SK-N-SH (cell line): ENCODE measurements at regions not wholly inside any gene's neighbourhood (a gene's known extent, or its start where the extent isn't known, plus 50 kb on each side); places are given as distances from the start of the nearest gene placed in this dataset.

Experiments
- CTCF ChIP-seq: fragments of 200-600 bp; sonication (generic); IDR thresholded peaks from 2 replicates; pipeline ENCODE4 v1.6.1; 2017; ENCODE audit warnings: antibody characterized with exemption, mild to moderate bottlenecking, moderate library complexity
- EZH2phosphoT487 ChIP-seq: fragments of 200-600 bp; sonication (generic); IDR thresholded peaks from 2 replicates; pipeline ENCODE4 v1.6.1; 2017; ENCODE audit warnings: low read depth, mixed run types, mild to moderate bottlenecking, antibody characterized with exemption, moderate library complexity, borderline replicate concordance

GRCh38 chr6:148218542-148219258, 123.9 kb upstream of the SASH1 start:
- no peak for TF ChIP-seq EZH2phosphoT487
- TF ChIP-seq CTCF = no peak
